ENCODE measurements at regions not wholly inside any gene's neighbourhood (a gene's known extent, or its start where the extent isn't known, plus 50 kb on each side); places are given as distances from the start of the nearest gene placed in this dataset.
A peak's percentile ranks its signal among the peaks of the same experiment; 100 is the strongest.

- no peak for DNase-seq (ENCODE audit: low spot score)
Observed at GRCh38 chr9:121550041-121550440, 50.4 kb upstream of the GGTA1 start.

- DNase-seq (ENCODE audit: low spot score) = peak; percentile 86
Observed at GRCh38 chr9:121550569-121551512, 51.2 kb upstream of the GGTA1 start.

- no peak for DNase-seq (ENCODE audit: low spot score)
Observed at GRCh38 chr9:121551985-121552753, 52.5 kb upstream of the GGTA1 start.

GRCh38 chr9:121556082-121556481, 56.4 kb upstream of the GGTA1 start:
- DNase-seq (ENCODE audit: low spot score) = no peak

- no peak for DNase-seq (ENCODE audit: low spot score)
Observed at GRCh38 chr9:121556580-121556979, 56.9 kb upstream of the GGTA1 start.

GRCh38 chr9:121557581-121558447, 58.2 kb upstream of the GGTA1 start:
- DNase-seq (ENCODE audit: low spot score) = peak; percentile 79

GRCh38 chr9:121558473-121558872, 58.8 kb upstream of the GGTA1 start:
- DNase-seq (ENCODE audit: low spot score) = no peak

- DNase-seq (ENCODE audit: low spot score) = no peak
Observed at GRCh38 chr9:121559183-121559582, 59.5 kb upstream of the GGTA1 start.

- no peak for DNase-seq (ENCODE audit: low spot score)
Observed at GRCh38 chr9:121560921-121561320, 61.3 kb upstream of the GGTA1 start.

GRCh38 chr9:121561385-121562222, 62.0 kb upstream of the GGTA1 start:
- no peak for DNase-seq (ENCODE audit: low spot score)

- DNase-seq (ENCODE audit: low spot score) = no peak
Observed at GRCh38 chr9:121562301-121562700, 62.7 kb upstream of the GGTA1 start.

- no peak for DNase-seq (ENCODE audit: low spot score)
Observed at GRCh38 chr9:121563425-121563824, 63.8 kb upstream of the GGTA1 start.

GRCh38 chr9:121563881-121564460, 64.3 kb upstream of the GGTA1 start:
- no peak for DNase-seq (ENCODE audit: low spot score)

GRCh38 chr9:121564504-121565260, 65.0 kb upstream of the GGTA1 start:
- DNase-seq (ENCODE audit: low spot score) = no peak

- DNase-seq (ENCODE audit: low spot score) = no peak
Observed at GRCh38 chr9:121566481-121567465, 67.1 kb upstream of the GGTA1 start.

GRCh38 chr9:121567500-121568342, 68.1 kb upstream of the GGTA1 start:
- DNase-seq (ENCODE audit: low spot score) = no peak

- no peak for DNase-seq (ENCODE audit: low spot score)
Observed at GRCh38 chr9:121568343-121569265, 69.0 kb upstream of the GGTA1 start.

Measured in iPS-NIHi11 (cell line).